Endothelial cell of umbilical vein (primary cell): ENCODE measurements at regions not wholly inside any gene's neighbourhood (a gene's known extent, or its start where the extent isn't known, plus 50 kb on each side); places are given as distances from the start of the nearest gene placed in this dataset.

Experiments
- BruUV-seq: library from RNA; stranded (reverse); fragments of 400-500 nt; replicated peaks from 2 replicates; lab custom pipeline; 2021; lab: Mats Ljungman, UMichigan
- CTCF ChIA-PET: fragments of 300-600, 350-600 bp; sonication (Branson Sonifier 250); formaldehyde crosslinking; loops from one replicate; lab custom pipeline; 2021; ENCODE audit warnings: antibody characterized with exemption, inconsistent platforms; lab: Charles Lee
- POLR2A ChIA-PET: fragments of 300-600, 350-600 bp; sonication (Branson Sonifier 250); formaldehyde crosslinking; loops from one replicate; lab custom pipeline; 2021; ENCODE audit warnings: antibody characterized with exemption, inconsistent platforms; lab: Charles Lee
- DNase-seq: peaks from one replicate; pipeline ENCODE4 v3.0.0-alpha.2; 2011; ENCODE audit warnings: low read depth, low spot score
- FAIRE-seq: peaks from 2 replicates; lab custom pipeline; 2011; peaks lifted over from hg19 to GRCh38; lab: Jason Lieb, UNC
- H2AFZ ChIP-seq: 2 replicates; pipeline ENCODE4 v1.6.0; 2012; ENCODE audit warnings: low read depth, low read length, control low read depth, inconsistent platforms
- H3K27ac ChIP-seq: 2 replicates; pipeline ENCODE4 v1.5.1; 2011; ENCODE audit warnings: low read depth, mild to moderate bottlenecking, control low read depth, low read length, moderate library complexity; ENCODE audit not compliant: insufficient read depth
- H3K27me3 ChIP-seq, 2 experiments: 2 replicates each; pipeline versions ENCODE4 v1.6.0 to v1.6.1; 2011; ENCODE audit warnings: low read length in 2 of 2, mixed read lengths in 1 of 2; ENCODE audit not compliant: control insufficient read depth in 2 of 2, insufficient read depth in 2 of 2
- H3K36me3 ChIP-seq, 2 experiments: 2 replicates in 1 of 2; 3 replicates in 1 of 2; pipeline ENCODE4 v1.5.1; 2011; ENCODE audit warnings: low read length in 2 of 2, mild to moderate bottlenecking in 1 of 2, moderate library complexity in 1 of 2; ENCODE audit not compliant: control insufficient read depth in 2 of 2, insufficient read depth in 2 of 2; ENCODE audit errors: extremely low read depth in 1 of 2
- H3K4me1 ChIP-seq: 3 replicates; pipeline ENCODE4 v1.5.1; 2011; ENCODE audit warnings: mild to moderate bottlenecking, low read length; ENCODE audit not compliant: control insufficient read depth, insufficient read depth; ENCODE audit errors: extremely low read depth
- H3K4me2 ChIP-seq: 2 replicates; pipeline ENCODE4 v1.6.1; 2011; ENCODE audit warnings: low read length, control low read depth, mixed read lengths; ENCODE audit not compliant: insufficient read depth
- H3K4me3 ChIP-seq, 3 experiments: fragments of 200-600 bp in 1 of 3; sonication (generic), shearing (Covaris generic) in 1 of 3; replicated peaks in 1 of 3; 2 replicates each; pipeline ENCODE4 v1.5.1; 2011 to 2016; ENCODE audit warnings: control low read depth in 3 of 3, low read length in 3 of 3, mild to moderate bottlenecking in 2 of 3, inconsistent platforms in 1 of 3, low read depth in 1 of 3, moderate library complexity in 1 of 3; ENCODE audit not compliant: insufficient read depth in 1 of 3
- H3K79me2 ChIP-seq: 2 replicates; pipeline ENCODE4 v1.6.0; 2012; ENCODE audit warnings: low read length, inconsistent platforms; ENCODE audit not compliant: control insufficient read depth, insufficient read depth
- H3K9ac ChIP-seq: replicated peaks from 2 replicates; pipeline ENCODE3; 2011; ENCODE audit warnings: low read length, control low read depth; ENCODE audit not compliant: insufficient read depth; ENCODE audit errors: extremely low read depth
- H3K9me1 ChIP-seq: replicated peaks from 3 replicates; pipeline ENCODE4 v1.6.0; 2011; ENCODE audit warnings: mild to moderate bottlenecking, low read length; ENCODE audit not compliant: control insufficient read depth, insufficient read depth; ENCODE audit errors: extremely low read depth
- H3K9me3 ChIP-seq: replicated peaks from 2 replicates; pipeline ENCODE4 v1.5.1; 2012; ENCODE audit warnings: low read length, inconsistent platforms; ENCODE audit not compliant: control insufficient read depth, insufficient read depth
- H4K20me1 ChIP-seq: replicated peaks from 2 replicates; pipeline ENCODE3; 2011; ENCODE audit warnings: mild to moderate bottlenecking, low read length; ENCODE audit not compliant: control insufficient read depth, insufficient read depth; ENCODE audit errors: extremely low read depth
- CTCF ChIP-seq, 2 donors: IDR thresholded peaks; 1 replicate in 1 of 2; 2 replicates in 1 of 2; pipeline ENCODE4 v1.5.1; 2011; ENCODE audit warnings: low read length in 2 of 2, mild to moderate bottlenecking in 2 of 2, moderate library complexity in 2 of 2, control low read depth in 1 of 2, inconsistent platforms in 1 of 2, low read depth in 1 of 2; ENCODE audit not compliant: insufficient read depth in 1 of 2; ENCODE audit errors: extremely low read depth in 1 of 2
- EZH2 ChIP-seq: IDR thresholded peaks from 2 replicates; pipeline ENCODE4 v1.6.1; 2012; ENCODE audit warnings: borderline replicate concordance, low read depth, mild to moderate bottlenecking, moderate library complexity, low read length, inconsistent platforms; ENCODE audit not compliant: severe bottlenecking
- FOS ChIP-seq: IDR thresholded peaks from 2 replicates; pipeline ENCODE4 v1.6.1; 2011; ENCODE audit warnings: mild to moderate bottlenecking, low read length, moderate library complexity, borderline replicate concordance; ENCODE audit not compliant: insufficient read depth
- GATA2 ChIP-seq: IDR thresholded peaks from 2 replicates; pipeline ENCODE4 v1.7.0; 2011; ENCODE audit warnings: low read depth, mild to moderate bottlenecking, moderate library complexity, mixed read lengths, low read length; ENCODE audit not compliant: insufficient read length, insufficient read depth
- JUN ChIP-seq: IDR thresholded peaks from 2 replicates; pipeline ENCODE4 v1.6.1; 2011; ENCODE audit warnings: borderline replicate concordance, low read depth; ENCODE audit not compliant: insufficient read length, insufficient read depth
- MYC ChIP-seq: IDR thresholded peaks from one replicate; pipeline ENCODE4 v1.6.1; 2011; ENCODE audit warnings: mild to moderate bottlenecking, low read depth, low read length
- POLR2A ChIP-seq: IDR thresholded peaks from 2 replicates; pipeline ENCODE4 v1.6.1; 2012; ENCODE audit warnings: low read depth, mild to moderate bottlenecking, control low read depth, low read length
- POLR2AphosphoS5 ChIP-seq: IDR thresholded peaks from 2 replicates; pipeline ENCODE4 v1.6.1; 2012; ENCODE audit warnings: low read depth, mild to moderate bottlenecking, control low read depth, low read length, moderate library complexity; ENCODE audit not compliant: insufficient read depth
- dilution Hi-C: fragments of 300-500 bp; cut with MboI; formaldehyde crosslinking; loops from one replicate; pipeline ENCODE4 v1.15.0; 2019; ENCODE audit warnings: low sequenced_read_pairs; ENCODE audit not compliant: extremely low pct_ligation_motif_present
- intact Hi-C: fragments of 100-400 bp; cut with micrococcal nuclease; formaldehyde crosslinking; loops from one replicate; pipeline ENCODE4 v1.10.0; 2022
- TF ChIP-seq, protein P1 (sequence below): IDR thresholded peaks from 2 replicates; pipeline ENCODE4 v1.6.1; 2011; ENCODE audit not compliant: insufficient read depth, insufficient read length

- dilution Hi-C loops (no loop called here), intact Hi-C loops (loop anchor here (5.0 to 10.0 kb wide), 5 partner anchors 205 to 1007 kb away; no protein-coding TSS in a partner anchor)
- H3K9me1 ChIP-seq = no peaks in the 10 kb centered on the region
- H3K79me2 ChIP-seq = no peaks in the 10 kb centered on the region
- ChIA-PET POLR2A (no interaction called here), CTCF (interaction anchor here (1.5 to 4.4 kb wide), 9 partner anchors 9 to 1285 kb away, joined by 4 to 110 read pairs (median 19); no protein-coding TSS in a partner anchor)
- H3K27ac ChIP-seq = no peak overlapping the region
- H3K4me3 ChIP-seq = no peak overlapping the region
- DNase-seq (no peak), FAIRE-seq (no peak)
- H3K4me2 ChIP-seq = no peak overlapping the region
- BruUV-seq = no TSS peak
- H3K9me3 ChIP-seq = no peaks in the 10 kb centered on the region
- no peak overlapping the region for H2AFZ ChIP-seq
- no peak overlapping the region for H3K9ac ChIP-seq
- TF ChIP-seq POLR2A (no peak), FOS (no peak), GATA2 (no peak), MYC (no peak), EZH2 (no peak), JUN (no peak), POLR2AphosphoS5 (no peak), CTCF (IDR thresholded peaks at IDR 0.05; ENCODE audit: extremely low read depth in 1 of 2, insufficient read depth in 1 of 2, low read depth in 1 of 2, low read length in 2 of 2) (no peak)
- TF ChIP-seq, protein P1, sequence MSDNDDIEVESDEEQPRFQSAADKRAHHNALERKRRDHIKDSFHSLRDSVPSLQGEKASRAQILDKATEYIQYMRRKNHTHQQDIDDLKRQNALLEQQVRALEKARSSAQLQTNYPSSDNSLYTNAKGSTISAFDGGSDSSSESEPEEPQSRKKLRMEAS = no peak
- H3K27me3 ChIP-seq = no peaks in the 10 kb centered on the region
- no peaks in the 10 kb centered on the region for H3K36me3 ChIP-seq
- no peaks in the 10 kb centered on the region for H4K20me1 ChIP-seq
- H3K4me1 ChIP-seq = peaks cover 13% of the 10 kb centered on the region
Observed at GRCh38 chr6:53987522-53987888, 123.7 kb upstream of the MLIP start.
